ENCODE measurements at regions not wholly inside any gene's neighbourhood (a gene's known extent, or its start where the extent isn't known, plus 50 kb on each side); places are given as distances from the start of the nearest gene placed in this dataset.

- intact Hi-C loops (cut with micrococcal nuclease) = no loop called here
- H3K9me2 ChIP-seq (ENCODE audit: insufficient read depth) = no peaks in the 10 kb centered on the region
- H3K27ac ChIP-seq (ENCODE audit: low read depth, low read length) = no peak overlapping the region
- RAD21 ChIA-PET (ENCODE audit: low non-redundant PET in 1 of 2, low total read pairs in 2 of 2, uncharacterized antibody in 2 of 2, unreplicated experiment in 2 of 2) = no interaction called here
- H3K79me2 ChIP-seq (ENCODE audit: insufficient read depth, low read length) = no peaks in the 10 kb centered on the region
- ATAC-seq (no peak), DNase-seq (ENCODE audit: low read depth, low spot score) (no peak)
- no peak overlapping the region for H2AFZ ChIP-seq (ENCODE audit: low read depth, low read length, poor library complexity, severe bottlenecking)
- no peak overlapping the region for H3K9ac ChIP-seq (ENCODE audit: low read length)
- no peak overlapping the region for H3K4me3 ChIP-seq (replicated peaks in 1 of 2; ENCODE audit: low read depth in 1 of 2, low read length in 2 of 2)
- no peaks in the 10 kb centered on the region for H4K20me1 ChIP-seq (ENCODE audit: insufficient read depth)
- no peaks in the 10 kb centered on the region for H3K36me3 ChIP-seq (ENCODE audit: control insufficient read depth in 1 of 2, insufficient read depth in 2 of 2, low read length in 2 of 2)
- H3K27me3 ChIP-seq (ENCODE audit: insufficient read depth, low read length) = no peaks in the 10 kb centered on the region
- H3K9me3 ChIP-seq (ENCODE audit: control insufficient read depth in 1 of 2, insufficient read depth in 1 of 2, low read depth in 1 of 2, low read length in 2 of 2) = no peaks in the 10 kb centered on the region
- no peak overlapping the region for H3K4me2 ChIP-seq (ENCODE audit: low read length)
- POLR2A ChIA-PET = no interaction called here
- no peaks in the 10 kb centered on the region for H3K4me1 ChIP-seq (ENCODE audit: control insufficient read depth in 1 of 2, insufficient read depth in 2 of 2, low read length in 2 of 2)
- BruUV-seq (replicated peaks) = no TSS peak
- TF ChIP-seq TCF7L2 (IDR thresholded peaks at IDR 0.05; ENCODE audit: borderline replicate concordance, extremely low read depth, insufficient read depth, insufficient read length) = no peak
- TF ChIP-seq EZH2 (IDR thresholded peaks at IDR 0.05) = no peak
- no peak for TF ChIP-seq YY1 (IDR thresholded peaks at IDR 0.05; ENCODE audit: extremely low read depth, insufficient replicate concordance, low read depth, low read length)
- no peak for TF ChIP-seq ZNF274 (IDR thresholded peaks at IDR 0.05; ENCODE audit: low read depth, low read length)
- CTCF ChIA-PET = no interaction called here
Measured at GRCh38 chrX:69313617-69314290, 148.5 kb upstream of the PJA1 start.

DNA sequence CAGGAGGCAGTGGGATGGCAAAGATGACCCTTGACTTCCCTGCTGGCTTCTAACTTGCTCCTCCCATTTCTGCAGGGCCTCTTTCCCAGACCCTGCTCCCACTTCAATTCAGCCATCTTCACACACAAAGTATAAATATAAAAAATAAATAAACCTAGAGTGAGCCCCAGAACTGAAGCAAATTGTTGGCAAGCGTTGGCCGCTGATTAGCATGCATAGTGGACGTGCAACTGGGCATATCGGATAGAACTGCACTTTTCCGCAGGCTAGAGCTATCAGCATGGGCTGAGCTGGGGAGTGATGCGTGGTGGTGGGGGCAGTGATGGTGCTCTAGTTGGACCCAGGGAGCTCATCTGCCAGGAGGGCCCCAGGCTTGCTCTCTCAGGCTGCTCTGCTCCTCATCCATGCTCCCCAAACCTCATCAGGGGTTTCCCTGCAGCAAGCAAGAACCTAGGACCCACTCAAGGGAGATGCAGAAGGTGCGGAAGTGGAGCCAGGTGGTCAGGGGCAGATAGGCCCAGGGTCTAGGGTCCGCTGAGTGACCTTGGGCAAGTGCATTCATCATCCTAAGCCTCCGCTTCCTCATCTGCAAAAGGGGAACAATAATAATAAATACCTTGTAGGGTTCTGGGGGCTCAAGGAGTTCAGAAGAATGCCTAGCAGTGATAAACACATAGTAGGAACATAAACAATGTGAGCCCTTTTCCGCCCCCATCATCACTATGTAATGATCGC lies 146.8 kb upstream of the PJA1 start:
- Histone ChIP-seq H3K9ac (ENCODE audit: low read length) (no peak overlapping the region), H3K79me2 (ENCODE audit: insufficient read depth, low read length) (no peaks in the 10 kb centered on the region), H3K4me3 (replicated peaks in 1 of 2; ENCODE audit: low read depth in 1 of 2, low read length in 2 of 2) (no peak overlapping the region), H2AFZ (ENCODE audit: low read depth, low read length, poor library complexity, severe bottlenecking) (no peak overlapping the region), H3K27me3 (ENCODE audit: insufficient read depth, low read length) (no peaks in the 10 kb centered on the region), H3K36me3 (ENCODE audit: control insufficient read depth in 1 of 2, insufficient read depth in 2 of 2, low read length in 2 of 2) (no peaks in the 10 kb centered on the region), H3K9me2 (ENCODE audit: insufficient read depth) (no peaks in the 10 kb centered on the region), H3K4me2 (ENCODE audit: low read length) (no peak overlapping the region), H4K20me1 (ENCODE audit: insufficient read depth) (no peaks in the 10 kb centered on the region), H3K4me1 (ENCODE audit: control insufficient read depth in 1 of 2, insufficient read depth in 2 of 2, low read length in 2 of 2) (no peaks in the 10 kb centered on the region), H3K27ac (ENCODE audit: low read depth, low read length) (no peak overlapping the region), H3K9me3 (ENCODE audit: control insufficient read depth in 1 of 2, insufficient read depth in 1 of 2, low read depth in 1 of 2, low read length in 2 of 2) (no peaks in the 10 kb centered on the region)
- ATAC-seq = no peak
- no peak for TF ChIP-seq TCF7L2 (IDR thresholded peaks at IDR 0.05; ENCODE audit: borderline replicate concordance, extremely low read depth, insufficient read depth, insufficient read length)
- TF ChIP-seq, protein P1, sequence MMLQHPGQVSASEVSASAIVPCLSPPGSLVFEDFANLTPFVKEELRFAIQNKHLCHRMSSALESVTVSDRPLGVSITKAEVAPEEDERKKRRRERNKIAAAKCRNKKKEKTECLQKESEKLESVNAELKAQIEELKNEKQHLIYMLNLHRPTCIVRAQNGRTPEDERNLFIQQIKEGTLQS (IDR thresholded peaks at IDR 0.05) = no peak
- TF ChIP-seq ZNF274 (IDR thresholded peaks at IDR 0.05; ENCODE audit: low read depth, low read length) = no peak
- no peak for TF ChIP-seq MAX (IDR thresholded peaks at IDR 0.05)
- no peak for TF ChIP-seq POLR2AphosphoS5 (IDR thresholded peaks at IDR 0.05; ENCODE audit: low read depth, low read length)
- no peak for TF ChIP-seq FOSL1 (IDR thresholded peaks at IDR 0.05; ENCODE audit: low read depth)
- TF ChIP-seq CBX3 (IDR thresholded peaks at IDR 0.05; ENCODE audit: low read depth) = no peak
- no peak for TF ChIP-seq ELF1 (IDR thresholded peaks at IDR 0.05; ENCODE audit: borderline replicate concordance, low read depth)
- no peak for TF ChIP-seq EZH2phosphoT487 (IDR thresholded peaks at IDR 0.05; ENCODE audit: borderline replicate concordance)
- no peak for TF ChIP-seq ZFX (IDR thresholded peaks at IDR 0.05)
- TF ChIP-seq EGR1 (IDR thresholded peaks at IDR 0.05; ENCODE audit: low read depth) = no peak
- intact Hi-C loops (cut with micrococcal nuclease) = no loop called here
- DNase-seq (ENCODE audit: low read depth, low spot score) = no peak
- RAD21 ChIA-PET (ENCODE audit: low non-redundant PET in 1 of 2, low total read pairs in 2 of 2, uncharacterized antibody in 2 of 2, unreplicated experiment in 2 of 2) = no interaction called here
- no TSS peak for BruUV-seq (replicated peaks)
- POLR2A ChIA-PET = no interaction called here
- CTCF ChIA-PET = no interaction called here
